IPS-NIHi7 (cell line): ENCODE measurements at regions not wholly inside any gene's neighbourhood (a gene's known extent, or its start where the extent isn't known, plus 50 kb on each side); places are given as distances from the start of the nearest gene placed in this dataset.

Source experiments
- DNase-seq: peaks from one replicate; pipeline ENCODE4 v3.0.0; 2012; ENCODE audit warnings: mixed read lengths; ENCODE audit errors: extremely low spot score

- DNase-seq: no peak
These were observed 49.9 kb downstream of the CNTN3 start for GRCh38 chr3:74564560-74564959.

- DNase-seq: no peak
These were observed 51.7 kb downstream of the CNTN3 start for GRCh38 chr3:74562558-74563269.

GRCh38 chr3:74561881-74562280, 52.6 kb downstream of the CNTN3 start:
- DNase-seq: no peak

- no peak for DNase-seq
These were observed 55.2 kb downstream of the CNTN3 start for GRCh38 chr3:74559261-74559660.

GRCh38 chr3:74550686-74551085, 63.8 kb downstream of the CNTN3 start:
- no peak for DNase-seq

DNA sequence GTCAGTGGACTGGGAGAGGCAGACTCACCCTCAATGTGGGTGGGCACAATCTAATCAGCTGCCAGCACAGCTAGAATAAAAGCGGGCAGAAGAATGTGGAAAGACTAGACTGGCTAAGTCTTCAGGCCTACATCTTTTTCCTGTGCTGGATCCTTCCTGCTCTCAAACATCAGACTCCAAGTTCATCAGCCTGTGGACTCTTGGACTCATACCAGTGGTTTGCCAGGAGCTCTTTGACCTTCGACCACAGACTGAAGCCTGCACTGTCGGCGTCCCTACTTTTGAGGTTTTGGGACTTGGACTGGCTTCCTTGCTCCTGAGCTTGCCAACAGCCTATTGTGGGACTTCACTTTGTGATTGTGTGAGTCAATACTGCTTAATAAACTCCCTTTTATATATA, 68.0 kb downstream of the CNTN3 start:
- no peak for DNase-seq

GRCh38 chr3:74542441-74542840, 72.0 kb downstream of the CNTN3 start:
- no peak for DNase-seq

DNA sequence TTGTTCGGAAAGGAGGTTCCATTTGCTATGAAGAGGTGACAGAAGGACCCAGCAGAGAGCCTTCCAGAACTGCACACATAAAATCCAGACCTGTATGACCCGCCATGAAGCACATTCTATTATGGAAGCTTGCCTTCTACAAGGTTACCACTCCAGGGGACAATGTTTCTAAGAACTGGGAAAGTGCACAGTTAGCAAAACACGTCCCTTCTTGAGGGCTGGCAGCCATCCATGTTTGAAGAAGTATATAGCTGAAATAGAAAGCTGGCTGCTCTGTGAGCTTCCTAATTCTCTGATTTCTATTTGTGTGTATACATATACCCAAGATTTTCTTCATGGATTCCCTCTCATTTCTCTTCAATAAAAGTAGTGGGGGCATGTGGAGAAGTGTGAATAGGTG, 74.6 kb downstream of the CNTN3 start:
- DNase-seq: no peak

- no peak for DNase-seq
These were observed 75.8 kb downstream of the CNTN3 start for GRCh38 chr3:74538669-74539068.

- no peak for DNase-seq
These were observed 76.6 kb downstream of the CNTN3 start for GRCh38 chr3:74537857-74538256.

GRCh38 chr3:74537164-74537563, 77.3 kb downstream of the CNTN3 start:
- no peak for DNase-seq

DNA sequence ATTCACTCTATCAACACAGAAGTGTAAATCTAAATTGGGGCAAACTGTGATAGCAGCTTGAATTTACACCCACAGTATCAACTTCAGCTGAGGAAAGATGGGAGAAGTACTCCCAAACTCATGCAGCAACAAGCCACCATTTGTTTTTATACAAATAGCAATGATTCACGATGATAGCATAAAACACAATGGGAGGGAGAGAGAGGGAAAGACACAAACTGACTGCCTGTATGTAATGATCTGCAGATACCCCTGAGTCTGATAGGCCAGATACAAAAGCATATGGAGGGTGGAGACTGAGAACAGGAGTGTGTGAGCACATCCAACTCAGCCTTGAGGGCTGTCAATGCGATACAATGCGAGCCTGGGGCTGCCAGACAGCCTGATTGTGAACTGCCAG, 79.2 kb downstream of the CNTN3 start:
- DNase-seq: no peak

GRCh38 chr3:74534611-74535010, 79.8 kb downstream of the CNTN3 start:
- no peak for DNase-seq

- no peak for DNase-seq
These were observed 82.0 kb downstream of the CNTN3 start for GRCh38 chr3:74532446-74532845.

DNA sequence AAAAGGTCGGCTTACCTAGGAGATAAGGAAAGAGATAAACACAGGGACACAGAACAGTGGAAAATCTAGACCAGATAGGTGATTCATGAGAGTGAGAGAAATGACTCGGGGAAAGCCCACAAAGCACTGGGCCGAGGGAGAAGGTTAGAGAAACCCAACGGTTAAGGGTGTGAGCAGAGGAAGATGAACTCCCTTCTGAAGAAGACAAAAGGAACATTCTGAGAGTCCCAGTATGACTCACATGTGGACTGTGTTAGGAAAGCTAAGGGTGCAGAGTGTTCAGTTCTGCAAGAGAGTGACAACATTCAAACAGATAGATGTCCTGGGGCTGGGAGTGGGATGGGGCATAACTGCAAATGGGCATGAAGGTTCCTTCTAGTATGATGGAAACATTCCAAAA, 83.0 kb downstream of the CNTN3 start:
- DNase-seq: no peak

GRCh38 chr3:74529145-74529544, 85.3 kb downstream of the CNTN3 start:
- DNase-seq: no peak

- DNase-seq: no peak
These were observed 86.9 kb downstream of the CNTN3 start for GRCh38 chr3:74527566-74527965.

DNA sequence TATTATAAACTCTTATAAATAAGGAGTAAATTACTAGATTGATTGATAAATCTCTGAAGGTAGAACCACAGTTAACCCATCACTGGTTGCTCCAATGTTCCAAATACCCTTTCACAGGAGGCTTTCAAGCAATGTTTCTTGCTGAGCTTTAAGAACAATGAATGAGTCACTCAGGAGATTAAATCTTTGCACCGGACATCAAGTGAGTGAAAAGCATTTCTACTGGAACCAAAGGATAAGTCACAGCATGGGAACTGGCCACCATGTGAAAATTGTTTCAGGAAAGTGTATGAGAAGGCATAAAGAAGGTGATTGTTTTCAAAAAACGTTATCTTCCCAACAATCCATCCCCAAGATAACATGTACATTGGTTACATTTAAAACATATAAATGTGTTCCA, 90.6 kb downstream of the CNTN3 start:
- DNase-seq: no peak

- DNase-seq: no peak
These were observed 93.6 kb downstream of the CNTN3 start for GRCh38 chr3:74520895-74521294.

- no peak for DNase-seq
These were observed 95.8 kb downstream of the CNTN3 start for GRCh38 chr3:74518610-74519009.

- no peak for DNase-seq
These were observed 98.4 kb downstream of the CNTN3 start for GRCh38 chr3:74516019-74516418.

DNA sequence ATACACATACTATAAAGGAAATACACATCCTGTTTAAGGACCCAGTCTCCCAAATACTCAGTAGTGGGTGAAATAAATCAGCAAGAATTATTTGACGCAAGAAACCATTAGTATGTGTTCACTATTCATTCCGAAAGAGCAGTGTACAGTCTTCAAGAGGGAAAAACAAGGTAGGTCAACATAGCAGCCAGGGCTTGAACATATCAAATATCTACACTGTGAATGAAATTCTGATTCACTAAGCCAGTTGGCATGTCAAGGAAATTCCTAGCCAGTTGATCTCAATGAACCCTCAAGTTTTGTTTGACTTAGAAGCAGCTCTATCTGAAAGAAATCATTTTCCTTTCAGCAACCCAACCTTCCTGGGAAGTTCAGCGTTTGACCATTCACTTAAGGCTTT, 99.0 kb downstream of the CNTN3 start:
- DNase-seq: no peak

DNA sequence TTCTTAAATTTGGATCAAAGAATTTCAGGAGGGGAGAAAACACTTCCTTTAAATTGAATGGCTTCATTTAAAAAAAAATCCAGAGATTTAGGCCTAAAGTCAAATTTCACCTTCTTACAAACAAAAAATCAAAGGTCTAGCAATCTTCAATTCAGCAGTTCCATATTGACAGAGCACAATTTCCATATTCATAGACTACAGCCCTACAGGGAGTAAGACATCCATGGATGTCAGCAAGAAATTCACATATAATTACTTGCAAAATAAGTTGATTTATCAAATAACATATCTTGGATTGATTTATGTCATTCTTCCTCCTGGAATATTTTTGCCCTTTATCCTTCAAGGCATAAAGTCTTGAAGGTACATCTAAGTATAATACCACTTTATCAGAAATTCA, 103.4 kb downstream of the CNTN3 start:
- no peak for DNase-seq

DNA sequence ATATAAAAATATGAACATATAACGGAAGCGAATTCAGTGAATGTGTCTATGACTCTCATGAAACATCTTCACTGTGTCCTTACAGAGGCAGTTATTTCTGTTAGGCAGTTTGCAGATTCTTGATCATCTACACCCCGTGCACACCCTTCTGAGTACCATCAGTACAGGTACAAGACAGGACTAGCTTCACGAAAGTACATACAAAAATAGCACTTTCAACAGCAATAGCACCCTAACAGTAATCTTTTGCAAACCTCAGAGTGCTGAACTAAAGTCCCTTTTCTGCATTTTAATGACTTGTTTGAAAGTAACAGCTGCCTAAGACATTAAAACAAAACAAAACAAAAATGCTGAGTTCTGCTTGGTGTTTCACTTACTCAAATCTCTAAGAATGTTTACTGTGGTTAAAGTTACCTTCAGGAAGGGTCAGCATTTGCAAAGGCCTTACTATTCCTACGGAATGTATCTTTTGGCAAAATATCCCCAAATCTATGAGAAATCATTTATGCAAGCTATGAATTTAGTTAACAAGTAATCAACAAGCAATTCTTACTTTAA, 104.1 kb downstream of the CNTN3 start:
- DNase-seq: no peak
